Transverse colon (tissue), 4 donors: ENCODE measurements at regions not wholly inside any gene's neighbourhood (a gene's known extent, or its start where the extent isn't known, plus 50 kb on each side); places are given as distances from the start of the nearest gene placed in this dataset.

Experiments
- DNase-seq: peaks from one replicate; pipeline ENCODE4 v3.0.0-alpha.2; 2019
- H3K27ac ChIP-seq, 4 donors: fragments of 200-600 bp; sonication (generic); 2 replicates each; pipeline ENCODE4 v1.5.1; 2016 to 2018; ENCODE audit warnings: inconsistent platforms in 4 of 4
- H3K27me3 ChIP-seq: fragments of 200-600 bp; sonication (generic); 2 replicates; pipeline ENCODE4 v1.5.1; 2017; ENCODE audit warnings: inconsistent platforms
- H3K36me3 ChIP-seq, 4 donors: fragments of 200-600 bp; sonication (generic); 2 replicates each; pipeline ENCODE4 v1.5.1; 2017 to 2019; ENCODE audit warnings: inconsistent platforms in 4 of 4
- H3K4me1 ChIP-seq, 4 donors: fragments of 200-600 bp; sonication (generic); 2 replicates each; pipeline ENCODE4 v1.5.1; 2017 to 2020; ENCODE audit warnings: inconsistent platforms in 4 of 4
- H3K4me3 ChIP-seq, 4 donors: fragments of 200-600 bp; sonication (generic); 1 replicate in 1 of 4; 2 replicates in 3 of 4; pipeline versions ENCODE4 v1.5.1 to v1.6.1; 2017 to 2019; ENCODE audit warnings: inconsistent platforms in 4 of 4
- H3K9me3 ChIP-seq, 2 donors: fragments of 200-600 bp; sonication (generic); 2 replicates each; pipeline ENCODE4 v1.5.1; 2017 to 2019; ENCODE audit warnings: inconsistent platforms in 2 of 2
- EP300 ChIP-seq: sonication (generic); formaldehyde crosslinking; IDR thresholded peaks from one replicate; pipeline ENCODE4 v1.6.1; 2017; ENCODE audit warnings: antibody characterized with exemption, low read depth
- POLR2A ChIP-seq: fragments of 450-650 bp; IDR thresholded peaks from one replicate; pipeline ENCODE4 v1.6.1; 2016; ENCODE audit warnings: antibody characterized with exemption, mild to moderate bottlenecking, moderate library complexity
- POLR2AphosphoS5 ChIP-seq, 3 donors: sonication (generic); formaldehyde crosslinking; IDR thresholded peaks; one replicate each; pipeline ENCODE4 v1.6.1; 2016; ENCODE audit warnings: antibody characterized with exemption in 3 of 3
- WGBS, 2 donors: methylation state at CpG; one replicate each; pipeline ENCODE4 v1.1.5; 2018; ENCODE audit warnings: low coverage in 1 of 2; 5-methylcytosine and 5-hydroxymethylcytosine counted together
- in situ Hi-C, 4 donors: fragments of 200-750 bp; cut with MboI; loops; one replicate each; pipeline versions ENCODE4 v1.15.0 to v1.15.1; 2017; ENCODE audit warnings: low sequenced_read_pairs in 3 of 4, low pct_ligation_motif_present in 1 of 4, low pct_unique_long_range_greater_than_20kb in 1 of 4
- intact Hi-C: fragments of 100-400 bp; cut with DNase I; formaldehyde crosslinking; loops from one replicate; pipeline ENCODE4 v1.15.1; 2023; ENCODE audit warnings: low total_unique reads
- TF ChIP-seq, protein P1 (sequence below), 5 experiments: fragments of 200-600 bp in 3 of 5; fragments of 450-650 bp in 2 of 5; sonication (generic) in 3 of 5; IDR thresholded peaks; 1 replicate in 2 of 5; 2 replicates in 3 of 5; pipeline ENCODE4 v1.5.1; 2016 to 2017; ENCODE audit warnings: antibody characterized with exemption in 5 of 5, inconsistent platforms in 3 of 5, mild to moderate bottlenecking in 2 of 5, moderate library complexity in 1 of 5

GRCh38 chr18:24935008-24935407 is 417.0 kb downstream of the ZNF521 start:
- DNase-seq: no peak
- no peaks in the 10 kb centered on the region for H3K9me3 ChIP-seq
- peaks cover 0 to 5% (median 0%) of the 10 kb centered on the region in 4 donors for H3K4me1 ChIP-seq
- no peak overlapping the region for H3K27ac ChIP-seq
- H3K27me3 ChIP-seq: no peaks in the 10 kb centered on the region
- 88 to 100% methylated on average over 2 to 4 of the region's 4 CpGs for WGBS, 2 donors
- H3K36me3 ChIP-seq: no peaks in the 10 kb centered on the region
- H3K4me3 ChIP-seq: no peak overlapping the region
- TF ChIP-seq POLR2A: no peak
- no peak for TF ChIP-seq POLR2AphosphoS5 (IDR thresholded peaks at IDR 0.05)
- TF ChIP-seq EP300: no peak
- TF ChIP-seq, protein P1, sequence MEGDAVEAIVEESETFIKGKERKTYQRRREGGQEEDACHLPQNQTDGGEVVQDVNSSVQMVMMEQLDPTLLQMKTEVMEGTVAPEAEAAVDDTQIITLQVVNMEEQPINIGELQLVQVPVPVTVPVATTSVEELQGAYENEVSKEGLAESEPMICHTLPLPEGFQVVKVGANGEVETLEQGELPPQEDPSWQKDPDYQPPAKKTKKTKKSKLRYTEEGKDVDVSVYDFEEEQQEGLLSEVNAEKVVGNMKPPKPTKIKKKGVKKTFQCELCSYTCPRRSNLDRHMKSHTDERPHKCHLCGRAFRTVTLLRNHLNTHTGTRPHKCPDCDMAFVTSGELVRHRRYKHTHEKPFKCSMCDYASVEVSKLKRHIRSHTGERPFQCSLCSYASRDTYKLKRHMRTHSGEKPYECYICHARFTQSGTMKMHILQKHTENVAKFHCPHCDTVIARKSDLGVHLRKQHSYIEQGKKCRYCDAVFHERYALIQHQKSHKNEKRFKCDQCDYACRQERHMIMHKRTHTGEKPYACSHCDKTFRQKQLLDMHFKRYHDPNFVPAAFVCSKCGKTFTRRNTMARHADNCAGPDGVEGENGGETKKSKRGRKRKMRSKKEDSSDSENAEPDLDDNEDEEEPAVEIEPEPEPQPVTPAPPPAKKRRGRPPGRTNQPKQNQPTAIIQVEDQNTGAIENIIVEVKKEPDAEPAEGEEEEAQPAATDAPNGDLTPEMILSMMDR (IDR thresholded peaks at IDR 0.05): no peak
- intact Hi-C loops (no loop called here), in situ Hi-C loops (loop anchor here in 1 of 4 donors (25.0 kb wide), 1 partner anchor 98 kb away; no protein-coding TSS in a partner anchor)

DNA sequence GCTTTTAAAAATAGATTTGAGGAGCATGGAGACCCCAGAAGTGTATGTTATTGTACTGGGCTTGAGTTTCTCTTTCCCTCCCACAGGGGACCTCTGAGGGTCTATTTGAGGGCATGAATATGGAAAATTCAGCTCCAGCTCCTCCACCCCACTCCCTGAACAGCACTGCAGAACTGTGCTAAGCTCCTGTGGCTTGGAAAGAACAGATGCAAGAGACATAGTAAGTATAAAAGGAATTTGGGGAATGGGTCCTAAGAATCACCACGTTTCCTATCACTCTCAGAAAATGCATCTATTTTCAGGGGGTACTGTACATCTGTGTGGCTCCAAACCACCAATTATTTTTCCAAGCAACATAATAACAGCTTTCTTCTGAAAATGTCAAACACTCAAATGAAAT is 416.1 kb downstream of the ZNF521 start:
- H3K4me3 ChIP-seq: no peak overlapping the region
- no peaks in the 10 kb centered on the region for H3K9me3 ChIP-seq
- H3K4me1 ChIP-seq: peaks cover 0 to 2% (median 0%) of the 10 kb centered on the region in 4 donors
- in situ Hi-C loops (loop anchor here in 1 of 4 donors (25.0 kb wide), 1 partner anchor 99 kb away; no protein-coding TSS in a partner anchor), intact Hi-C loops (no loop called here)
- TF ChIP-seq POLR2A (no peak), POLR2AphosphoS5 (IDR thresholded peaks at IDR 0.05) (no peak), EP300 (no peak)
- TF ChIP-seq, protein P1 (IDR thresholded peaks at IDR 0.05): no peak
- WGBS, 2 donors: 66% methylated on average over 1 of the region's 1 CpG; no CpG with 5 or more reads in 1 of the 2 donors
- no peaks in the 10 kb centered on the region for H3K27me3 ChIP-seq
- no peaks in the 10 kb centered on the region for H3K36me3 ChIP-seq
- DNase-seq: no peak
- no peak overlapping the region for H3K27ac ChIP-seq

DNA sequence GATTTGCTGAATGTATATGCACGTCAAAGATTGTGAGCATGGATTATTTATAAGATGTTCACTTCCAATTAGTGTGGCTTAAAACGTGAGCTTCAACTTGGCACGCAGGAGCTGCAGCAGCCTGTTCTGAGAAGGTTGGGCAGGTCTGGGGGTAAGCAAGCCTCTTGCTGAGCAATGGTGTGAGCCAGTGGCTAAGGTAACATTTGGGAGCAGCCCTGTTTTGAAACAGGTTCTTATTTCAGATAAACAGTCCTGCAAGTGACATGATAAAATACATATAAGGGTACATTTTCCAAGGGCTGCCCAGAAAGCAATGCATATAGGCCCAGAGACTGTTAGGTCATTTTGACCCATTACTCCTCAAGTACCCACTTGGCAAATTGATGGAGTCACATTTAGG is 415.3 kb downstream of the ZNF521 start:
- Histone ChIP-seq H3K27me3 (no peaks in the 10 kb centered on the region), H3K4me1 (no peaks in the 10 kb centered on the region), H3K4me3 (no peak overlapping the region), H3K9me3 (no peaks in the 10 kb centered on the region), H3K36me3 (no peaks in the 10 kb centered on the region), H3K27ac (no peak overlapping the region)
- WGBS, 2 donors: 91 to 100% methylated on average over 1 to 3 of the region's 3 CpGs
- intact Hi-C loops (no loop called here), in situ Hi-C loops (loop anchor here in 1 of 4 donors (25.0 kb wide), 1 partner anchor 99 kb away; no protein-coding TSS in a partner anchor)
- TF ChIP-seq EP300 (no peak), POLR2A (no peak), POLR2AphosphoS5 (IDR thresholded peaks at IDR 0.05) (no peak)
- TF ChIP-seq, protein P1 (IDR thresholded peaks at IDR 0.05): no peak
- DNase-seq: no peak

DNA sequence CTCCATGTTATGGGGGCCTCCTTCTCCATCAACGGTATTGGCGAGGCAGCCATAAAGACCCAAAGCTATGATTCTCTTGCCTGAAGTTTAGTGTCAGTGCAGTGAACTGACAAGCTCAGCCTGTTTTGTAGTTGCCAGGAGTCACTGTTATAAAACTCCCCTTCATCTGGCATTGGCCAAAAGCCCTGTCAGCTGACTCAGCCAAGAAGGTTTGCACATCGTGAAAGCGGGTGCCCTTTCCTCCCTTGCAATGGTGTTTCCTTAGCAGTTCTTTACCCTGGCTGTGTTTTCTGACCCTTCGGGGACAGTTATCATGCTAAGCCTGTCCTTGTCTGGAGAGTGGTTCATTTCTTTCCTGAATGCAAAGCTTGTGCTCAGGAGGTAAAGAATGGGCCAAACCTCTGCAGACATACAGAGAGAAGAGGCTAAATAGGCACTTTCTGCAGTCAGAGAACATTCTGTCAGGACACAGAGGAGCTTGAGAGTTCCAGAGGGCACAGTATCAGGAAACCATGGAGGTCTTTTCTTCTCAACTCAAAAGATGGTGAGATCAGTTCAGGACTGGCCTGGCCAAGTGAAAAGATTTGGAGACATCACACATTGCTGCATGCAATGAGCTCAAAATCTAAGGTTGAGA is 414.2 kb downstream of the ZNF521 start:
- intact Hi-C loops: no loop called here
- Histone ChIP-seq H3K4me1 (no peaks in the 10 kb centered on the region), H3K36me3 (no peaks in the 10 kb centered on the region), H3K9me3 (no peaks in the 10 kb centered on the region), H3K27ac (no peak overlapping the region), H3K27me3 (no peaks in the 10 kb centered on the region), H3K4me3 (no peak overlapping the region)
- in situ Hi-C loops: loop anchor here in 1 of 4 donors (25.0 kb wide), 1 partner anchor 100 kb away; no protein-coding TSS in a partner anchor
- TF ChIP-seq POLR2AphosphoS5 (IDR thresholded peaks at IDR 0.05) (no peak), EP300 (no peak)
- DNase-seq: no peak
- 81% methylated on average over 5 of the region's 5 CpGs; no CpG with 5 or more reads in 1 of the 2 donors for WGBS, 2 donors
